Adrenal gland (tissue), 9 donors: ENCODE measurements at regions not wholly inside any gene's neighbourhood (a gene's known extent, or its start where the extent isn't known, plus 50 kb on each side); places are given as distances from the start of the nearest gene placed in this dataset.
"Not testable (repeated sequence)": the region's sequence is repeated elsewhere in the genome, so short reads cannot be mapped to it uniquely, and the experiment has no call there.

ENCODE experiments used
- DNase-seq, 7 donors: peaks; one replicate each; pipeline ENCODE4 v3.0.0-alpha.2; 2019 to 2020
- H3K27ac ChIP-seq, 5 donors: fragments of 200-600 bp; sonication (generic) in 4 of 5; 1 replicate in 3 of 5; 2 replicates in 2 of 5; pipeline versions ENCODE4 v1.5.1 to v1.8.0; 2016 to 2020; ENCODE audit warnings: mild to moderate bottlenecking in 1 of 5
- H3K27me3 ChIP-seq: fragments of 200-600 bp; 2 replicates; pipeline ENCODE4 v1.8.0; 2021
- H3K36me3 ChIP-seq, 2 donors: fragments of 200-600 bp; replicated peaks in 1 of 2; 1 replicate in 1 of 2; 2 replicates in 1 of 2; pipeline versions ENCODE4 v1.5.1 to v1.8.0; 2018 to 2022
- H3K4me1 ChIP-seq, 2 donors: fragments of 200-600 bp; replicated peaks in 1 of 2; 1 replicate in 1 of 2; 2 replicates in 1 of 2; pipeline versions ENCODE4 v1.5.1 to v1.8.0; 2018 to 2021
- H3K4me3 ChIP-seq, 4 donors: fragments of 200-600 bp; sonication (generic) in 3 of 4; one replicate each; pipeline ENCODE4 v1.5.1; 2016 to 2018
- H3K9me3 ChIP-seq, 3 donors: fragments of 200-600 bp; sonication (generic) in 1 of 3; replicated peaks in 1 of 3; 1 replicate in 2 of 3; 2 replicates in 1 of 3; pipeline versions ENCODE4 v1.5.1 to v1.8.0; 2016 to 2021
- POLR2A ChIP-seq, 2 donors: fragments of 450-650 bp; IDR thresholded peaks; one replicate each; pipeline ENCODE4 v1.6.1; 2017; ENCODE audit warnings: antibody characterized with exemption in 2 of 2, mild to moderate bottlenecking in 2 of 2, moderate library complexity in 1 of 2
- WGBS, 4 donors: extraction: QIAGEN DNeasy Blood & Tissue Kit in 2 of 4; methylation state at CpG; one replicate each; pipeline versions ENCODE4 v1.1.5 to v1.1.7; 2013 to 2017; 5-methylcytosine and 5-hydroxymethylcytosine counted together
- intact Hi-C, 2 donors: fragments of 100-400 bp; cut with DNase I; formaldehyde crosslinking; loops; one replicate each; pipeline versions ENCODE4 v1.14.1 to v1.15.0; 2022 to 2023
- TF ChIP-seq, protein P1 (sequence below), 6 experiments: fragments of 450-650 bp in 4 of 6; fragments of 200-600 bp in 2 of 6; sonication (generic) in 1 of 6; IDR thresholded peaks; 1 replicate in 5 of 6; 2 replicates in 1 of 6; pipeline versions ENCODE4 v1.5.1 to v1.8.0; 2016 to 2021; ENCODE audit warnings: antibody characterized with exemption in 6 of 6, mild to moderate bottlenecking in 2 of 6, moderate library complexity in 1 of 6
- donor health status: healthy with polysubstance abuse.
- donor health status: Bipolar disorder and iron deficiency.
- donor health status: DM: yes; HTN: yes; CAD: no.
- donor health status: DM: no; HTN: no; CAD: no.
- donor health status: DM: no; HTN: no; CAD: no.

DNA sequence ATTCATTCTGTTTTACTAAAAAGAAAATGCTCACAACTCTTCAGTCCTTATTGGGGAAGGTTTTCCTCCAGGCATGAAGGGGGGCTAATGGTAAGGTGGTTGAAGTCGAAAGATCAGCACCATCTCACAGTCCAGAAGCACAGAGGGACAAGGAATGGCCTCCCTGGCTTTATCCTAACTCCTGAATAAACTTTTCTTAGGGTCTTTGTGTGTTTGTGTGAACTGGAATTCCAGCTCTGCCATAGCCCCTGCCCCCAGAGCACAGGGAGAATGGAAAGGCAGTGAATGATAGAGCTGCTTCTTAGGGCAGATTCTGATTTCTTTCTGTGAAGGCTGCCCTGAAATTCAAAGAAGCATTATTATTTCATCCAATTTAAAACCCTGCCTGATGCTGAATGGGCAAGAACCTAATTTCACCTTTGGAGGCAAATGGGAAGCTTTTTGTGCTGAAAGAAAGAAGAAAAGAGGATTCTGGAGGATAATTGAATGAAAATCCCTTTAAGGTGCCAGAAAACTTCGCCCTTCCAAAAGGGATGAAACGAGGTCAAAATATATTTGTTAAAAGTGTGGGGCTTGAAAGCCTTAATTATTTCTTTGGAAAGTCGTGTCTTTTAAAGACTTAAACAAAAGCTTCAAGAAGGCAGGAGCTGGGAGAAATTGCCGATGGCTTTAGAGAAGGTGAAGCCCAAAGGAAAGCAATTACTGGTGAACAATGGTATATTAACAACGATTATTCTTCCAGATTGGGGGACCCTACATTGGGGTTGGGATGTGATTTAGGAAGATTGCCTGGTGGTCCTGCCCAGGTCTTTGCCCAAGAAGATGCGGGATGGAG is 259.9 kb upstream of the RGMA start:
- 67 to 77% (median 73%) methylated on average over 7 of the region's 7 CpGs for WGBS, 4 donors
- H3K4me3 ChIP-seq: no peak overlapping the region
- H3K27ac ChIP-seq: no peak overlapping the region
- intact Hi-C loops: no loop called here
- H3K4me1 ChIP-seq: no peaks in the 10 kb centered on the region
- H3K9me3 ChIP-seq: no peaks in the 10 kb centered on the region
- H3K27me3 ChIP-seq: no peaks in the 10 kb centered on the region
- H3K36me3 ChIP-seq: no peaks in the 10 kb centered on the region
- no peak for DNase-seq
- no peak for TF ChIP-seq POLR2A (IDR thresholded peaks at IDR 0.05)
- TF ChIP-seq, protein P1, sequence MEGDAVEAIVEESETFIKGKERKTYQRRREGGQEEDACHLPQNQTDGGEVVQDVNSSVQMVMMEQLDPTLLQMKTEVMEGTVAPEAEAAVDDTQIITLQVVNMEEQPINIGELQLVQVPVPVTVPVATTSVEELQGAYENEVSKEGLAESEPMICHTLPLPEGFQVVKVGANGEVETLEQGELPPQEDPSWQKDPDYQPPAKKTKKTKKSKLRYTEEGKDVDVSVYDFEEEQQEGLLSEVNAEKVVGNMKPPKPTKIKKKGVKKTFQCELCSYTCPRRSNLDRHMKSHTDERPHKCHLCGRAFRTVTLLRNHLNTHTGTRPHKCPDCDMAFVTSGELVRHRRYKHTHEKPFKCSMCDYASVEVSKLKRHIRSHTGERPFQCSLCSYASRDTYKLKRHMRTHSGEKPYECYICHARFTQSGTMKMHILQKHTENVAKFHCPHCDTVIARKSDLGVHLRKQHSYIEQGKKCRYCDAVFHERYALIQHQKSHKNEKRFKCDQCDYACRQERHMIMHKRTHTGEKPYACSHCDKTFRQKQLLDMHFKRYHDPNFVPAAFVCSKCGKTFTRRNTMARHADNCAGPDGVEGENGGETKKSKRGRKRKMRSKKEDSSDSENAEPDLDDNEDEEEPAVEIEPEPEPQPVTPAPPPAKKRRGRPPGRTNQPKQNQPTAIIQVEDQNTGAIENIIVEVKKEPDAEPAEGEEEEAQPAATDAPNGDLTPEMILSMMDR (IDR thresholded peaks at IDR 0.05): no peak

DNA sequence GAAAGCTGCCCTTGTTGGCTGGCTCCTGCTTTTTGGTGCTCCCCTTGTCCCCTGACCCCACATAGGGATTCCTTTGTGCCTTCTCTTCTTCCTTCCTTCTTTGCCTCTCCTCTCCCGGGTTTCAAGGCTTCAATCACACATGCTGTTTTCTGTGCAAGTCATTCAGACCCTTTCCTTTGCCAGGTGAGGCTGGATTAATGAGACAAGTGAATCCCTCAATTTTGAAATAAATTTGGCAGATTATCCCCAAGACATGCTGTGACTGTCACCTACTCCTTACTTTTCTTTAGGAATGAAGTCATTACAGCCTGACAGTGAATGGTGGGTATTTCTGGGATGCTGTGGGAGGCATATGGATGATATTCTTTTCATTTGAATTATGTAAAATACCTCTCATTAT is 259.0 kb upstream of the RGMA start:
- 17 to 47% (median 31%) methylated on average over 1 of the region's 1 CpG for WGBS, 4 donors
- no peak for DNase-seq
- Histone ChIP-seq H3K36me3 (no peaks in the 10 kb centered on the region), H3K4me1 (no peaks in the 10 kb centered on the region), H3K27me3 (no peaks in the 10 kb centered on the region), H3K4me3 (no peak overlapping the region), H3K9me3 (no peaks in the 10 kb centered on the region), H3K27ac (no peak overlapping the region)
- TF ChIP-seq, protein P1 (IDR thresholded peaks at IDR 0.05): no peak
- no peak for TF ChIP-seq POLR2A (IDR thresholded peaks at IDR 0.05)
- intact Hi-C loops: no loop called here

DNA sequence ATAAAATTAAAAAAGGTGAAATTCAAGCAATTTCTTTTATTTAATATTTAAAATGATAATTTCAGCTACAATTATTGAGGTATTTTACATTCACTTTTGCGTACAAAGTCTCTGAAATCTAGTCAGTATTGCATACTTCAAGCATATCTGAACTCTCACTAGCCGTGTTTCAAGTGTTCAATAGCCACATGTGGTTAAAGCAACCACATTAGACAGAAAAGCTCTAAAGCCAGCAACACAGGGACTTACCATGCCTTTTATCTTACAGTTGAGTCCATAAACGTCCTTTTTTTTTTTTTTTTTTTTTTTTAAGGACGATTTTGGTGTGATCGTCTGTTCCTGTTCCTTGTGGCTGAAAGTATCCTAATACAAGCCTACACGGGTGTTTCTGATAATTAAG is 257.0 kb upstream of the RGMA start:
- no peaks in the 10 kb centered on the region for H3K4me1 ChIP-seq
- H3K27me3 ChIP-seq: no peaks in the 10 kb centered on the region
- DNase-seq: no peak
- WGBS, 4 donors: 63 to 65% (median 64%) methylated on average over 6 of the region's 6 CpGs
- no peaks in the 10 kb centered on the region for H3K9me3 ChIP-seq
- H3K4me3 ChIP-seq: no peak overlapping the region
- H3K36me3 ChIP-seq: no peaks in the 10 kb centered on the region
- H3K27ac ChIP-seq: no peak overlapping the region
- intact Hi-C loops: no loop called here
- TF ChIP-seq, protein P1 (IDR thresholded peaks at IDR 0.05): no peak
- TF ChIP-seq POLR2A (IDR thresholded peaks at IDR 0.05): no peak

DNA sequence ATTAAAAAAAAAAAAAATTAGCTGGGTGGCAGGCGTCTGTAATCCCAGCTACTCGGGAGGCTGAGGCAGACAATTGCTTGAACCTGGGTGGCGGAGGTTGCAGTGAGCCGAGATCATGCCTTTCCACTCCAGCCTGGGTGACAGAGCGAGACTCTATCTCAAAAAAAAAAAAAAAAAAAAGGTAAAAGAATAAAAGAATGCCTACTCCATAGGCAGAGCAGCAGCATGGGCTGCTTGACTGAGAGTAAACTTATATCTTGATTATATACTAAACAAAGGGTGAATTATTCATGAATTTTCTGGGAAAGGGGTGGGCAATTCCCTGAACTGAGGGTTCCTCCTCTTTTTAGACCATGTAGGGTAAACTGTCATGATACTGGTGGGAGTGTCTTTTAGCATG is 254.4 kb upstream of the RGMA start:
- H3K4me1 ChIP-seq, H3K36me3 ChIP-seq, H3K4me3 ChIP-seq, H3K27me3 ChIP-seq, H3K27ac ChIP-seq, H3K9me3 ChIP-seq, DNase-seq, intact Hi-C loops: not testable (repeated sequence)
- 73 to 86% (median 79%) methylated on average over 5 of the region's 5 CpGs for WGBS, 4 donors

DNA sequence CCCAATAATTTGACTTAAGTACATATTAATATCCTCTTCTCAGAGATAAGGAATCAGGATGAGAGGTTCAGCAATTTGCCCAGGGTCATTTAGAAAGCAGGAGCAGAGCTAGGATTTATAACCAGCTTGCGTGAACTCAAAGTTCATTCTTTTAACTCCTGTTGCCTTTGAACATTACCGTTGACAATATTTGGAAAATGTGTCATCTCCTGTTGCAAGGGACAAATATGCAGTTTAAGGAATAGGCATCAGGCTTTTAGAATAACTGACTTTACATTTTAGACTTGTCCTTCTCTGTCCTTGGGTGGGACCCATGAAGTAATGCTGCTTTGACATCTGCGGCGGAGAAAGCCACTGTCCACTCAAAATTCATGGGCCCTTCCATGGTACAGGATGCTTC is 252.2 kb upstream of the RGMA start:
- Histone ChIP-seq H3K9me3 (no peaks in the 10 kb centered on the region), H3K4me1 (no peaks in the 10 kb centered on the region), H3K36me3 (no peaks in the 10 kb centered on the region), H3K27me3 (no peaks in the 10 kb centered on the region), H3K4me3 (no peak overlapping the region), H3K27ac (no peak overlapping the region)
- 61 to 73% (median 70%) methylated on average over 4 of the region's 4 CpGs for WGBS, 4 donors
- TF ChIP-seq POLR2A (IDR thresholded peaks at IDR 0.05): no peak
- TF ChIP-seq, protein P1 (IDR thresholded peaks at IDR 0.05): no peak
- intact Hi-C loops: no loop called here
- no peak for DNase-seq
